CD4-positive, alpha-beta T cell treated with Interleukin-4 for 1 hour (primary cell): ENCODE measurements at regions not wholly inside any gene's neighbourhood (a gene's known extent, or its start where the extent isn't known, plus 50 kb on each side); places are given as distances from the start of the nearest gene placed in this dataset.

Experiments used
- DNase-seq, 2 donors: peaks; one replicate each; pipeline ENCODE4 v3.0.0-alpha.2; 2020 to 2022

DNA sequence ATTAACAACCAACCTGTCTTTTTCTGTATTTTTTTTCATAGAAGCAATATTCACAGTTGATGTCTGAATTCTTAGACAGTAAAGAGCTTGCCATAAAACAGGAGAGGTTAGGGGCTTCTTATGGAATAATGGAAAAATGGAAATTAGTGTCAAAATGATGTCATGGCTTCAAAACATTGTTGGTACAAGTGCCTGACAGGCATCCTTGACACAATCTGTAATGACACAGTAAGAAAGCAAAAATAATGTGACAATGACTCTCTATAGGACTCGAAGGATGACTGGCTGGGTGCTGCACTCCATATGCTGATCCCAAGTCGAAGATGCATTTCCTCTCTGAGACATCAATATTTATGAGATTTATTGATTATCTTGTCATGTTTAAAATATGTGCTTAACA is 205.3 kb upstream of the DACH1 start:
- no peak for DNase-seq

DNA sequence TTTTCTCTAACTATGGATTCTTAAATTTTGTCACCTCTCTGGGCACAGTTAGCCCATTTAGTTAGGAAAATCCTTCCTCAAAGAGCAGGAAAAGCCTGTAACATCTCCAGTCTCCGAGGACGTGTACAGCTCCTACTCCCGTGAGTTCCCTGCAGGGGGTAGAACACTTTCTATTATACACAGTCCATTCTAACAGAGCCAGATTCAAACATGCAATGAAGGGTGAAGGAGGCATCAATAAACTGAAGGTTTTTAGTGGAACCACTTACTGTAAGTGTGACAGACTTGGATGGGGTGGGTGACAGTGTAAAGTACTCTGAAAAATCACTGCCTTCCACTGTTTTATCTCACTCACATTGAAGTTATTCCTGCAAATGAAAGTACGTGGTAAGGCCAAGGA is 204.7 kb upstream of the DACH1 start:
- DNase-seq, result no peak

DNA sequence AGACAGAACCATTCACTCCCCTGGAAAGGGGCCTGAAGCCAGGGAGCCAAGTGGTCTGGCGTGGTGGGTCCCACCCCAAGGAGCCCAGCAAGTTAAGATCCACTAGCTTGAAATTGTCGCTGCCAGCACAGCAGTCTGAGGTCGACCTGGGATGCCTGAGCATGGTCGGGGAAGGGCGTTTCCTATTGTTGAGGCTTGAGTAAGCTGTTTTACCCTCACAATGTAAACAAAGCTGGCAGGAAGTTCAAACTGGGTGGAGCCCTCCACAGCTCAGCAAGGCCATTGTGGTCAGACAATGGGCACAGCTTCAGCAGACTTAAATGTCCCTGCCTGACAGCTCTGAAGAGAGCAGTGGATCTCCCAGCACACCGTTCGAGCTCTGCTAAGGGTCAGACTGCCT is 195.6 kb upstream of the DACH1 start:
- DNase-seq, result no peak

DNA sequence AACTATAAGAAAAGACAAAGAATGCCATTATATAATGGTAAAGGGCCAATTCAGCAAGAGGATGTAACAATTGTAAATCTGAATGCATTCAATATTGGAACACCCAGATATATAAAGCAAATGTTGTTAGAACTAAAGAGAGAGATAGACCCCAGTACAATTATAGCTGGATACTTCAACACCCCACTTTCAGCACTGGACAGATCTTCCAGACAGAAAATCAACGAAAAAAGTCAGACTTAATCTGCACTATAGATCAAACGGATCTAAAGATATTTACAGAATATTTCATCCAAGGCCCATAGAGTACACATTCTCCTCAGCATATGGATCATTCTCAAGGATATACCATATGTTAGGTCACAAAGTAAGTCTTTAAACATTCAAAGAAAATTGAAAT is 194.6 kb upstream of the DACH1 start:
- DNase-seq, result no peak

DNA sequence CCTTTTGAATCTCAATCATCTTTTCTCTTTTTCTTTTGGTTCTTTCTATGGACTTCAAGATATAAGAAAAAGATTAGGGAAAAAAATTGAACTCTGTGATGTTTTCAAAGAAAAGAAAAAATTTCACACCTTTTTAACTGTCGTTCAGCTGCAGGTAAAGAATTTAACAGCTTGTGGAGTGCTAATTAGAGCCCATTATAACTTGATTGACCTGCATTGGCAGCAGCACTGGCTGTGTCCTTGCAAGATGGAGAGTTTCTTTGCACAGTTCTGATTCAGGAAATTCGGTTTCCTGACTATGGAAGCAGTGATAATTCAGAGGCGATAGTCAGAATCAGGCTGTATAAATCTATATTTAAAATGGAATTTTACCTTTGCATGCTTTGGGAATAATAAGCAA is 183.2 kb upstream of the DACH1 start:
- no peak for DNase-seq

DNA sequence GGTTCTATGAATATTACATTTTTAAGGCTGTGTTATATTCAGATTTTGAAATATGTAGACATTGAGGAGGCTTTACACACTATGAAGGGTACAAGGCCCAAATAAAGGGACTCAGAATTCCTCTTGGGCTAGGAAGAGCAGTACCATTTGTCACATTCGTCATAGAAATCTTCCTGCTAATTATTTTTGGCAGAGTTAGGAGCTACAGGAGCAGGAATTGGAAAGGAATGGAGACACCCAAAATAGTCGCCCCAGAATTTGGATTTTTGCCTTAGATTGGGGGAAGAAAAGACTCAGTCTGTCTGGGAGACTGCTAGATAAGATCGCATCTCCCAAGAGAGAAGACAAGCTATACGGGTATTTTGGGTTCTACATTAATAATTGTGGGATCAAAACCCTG is 176.4 kb upstream of the DACH1 start:
- DNase-seq, result no peak

DNA sequence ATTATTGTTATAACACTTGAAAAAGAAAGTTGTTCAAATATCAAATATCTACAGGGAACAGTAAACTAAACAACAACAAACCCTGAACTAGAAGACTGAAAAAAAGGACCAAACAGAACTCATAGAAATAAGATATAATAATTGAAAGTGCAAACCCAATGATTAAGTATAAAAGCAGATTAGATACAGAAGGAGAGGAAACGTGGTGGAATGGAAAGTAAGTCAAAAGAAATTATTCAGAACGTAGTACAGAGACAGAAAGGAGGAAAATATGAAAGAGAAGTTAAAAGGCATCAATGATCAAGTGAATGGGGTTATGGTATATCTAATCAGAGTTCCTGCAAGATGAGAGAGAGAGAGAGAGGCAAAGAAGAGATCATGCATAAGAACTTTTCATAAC is 174.2 kb upstream of the DACH1 start:
- DNase-seq, result no peak

DNA sequence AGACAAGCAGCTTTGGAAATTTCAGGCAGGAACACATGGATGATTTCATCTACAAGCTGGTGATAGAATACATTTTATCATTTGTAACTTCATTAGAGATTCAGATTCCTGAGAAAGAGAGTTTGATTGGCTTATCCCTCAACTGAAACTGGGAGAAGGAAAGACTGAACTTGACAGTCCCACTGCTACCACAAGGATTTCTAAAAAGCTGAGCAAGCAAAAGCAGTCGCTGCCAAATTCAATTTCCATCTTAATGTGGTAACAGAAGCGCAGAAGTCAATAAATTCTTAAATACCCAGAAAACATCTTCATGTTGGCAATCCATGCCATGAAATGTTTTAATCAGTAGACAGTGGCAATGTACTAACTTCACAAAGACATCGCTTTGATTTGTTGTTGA is 172.1 kb upstream of the DACH1 start:
- no peak for DNase-seq

DNA sequence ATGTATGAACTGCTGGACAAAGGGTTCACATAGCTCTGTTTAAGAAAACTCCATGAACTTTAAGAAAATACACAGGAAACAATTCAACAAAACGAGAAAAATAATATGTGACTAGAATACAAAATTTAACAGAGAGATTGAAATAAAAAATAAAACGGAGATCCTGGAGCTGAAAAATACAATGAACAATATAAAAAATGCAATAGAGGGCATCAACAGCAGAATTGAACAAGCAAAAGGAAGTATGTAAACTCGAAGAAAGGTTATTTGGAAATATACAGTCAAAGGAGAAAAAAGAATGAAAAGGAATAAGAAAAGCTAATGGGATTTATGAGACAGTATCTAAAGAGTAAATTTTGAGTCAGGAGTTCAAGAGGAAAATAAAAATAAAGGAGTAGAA is 163.0 kb upstream of the DACH1 start:
- no peak for DNase-seq

DNA sequence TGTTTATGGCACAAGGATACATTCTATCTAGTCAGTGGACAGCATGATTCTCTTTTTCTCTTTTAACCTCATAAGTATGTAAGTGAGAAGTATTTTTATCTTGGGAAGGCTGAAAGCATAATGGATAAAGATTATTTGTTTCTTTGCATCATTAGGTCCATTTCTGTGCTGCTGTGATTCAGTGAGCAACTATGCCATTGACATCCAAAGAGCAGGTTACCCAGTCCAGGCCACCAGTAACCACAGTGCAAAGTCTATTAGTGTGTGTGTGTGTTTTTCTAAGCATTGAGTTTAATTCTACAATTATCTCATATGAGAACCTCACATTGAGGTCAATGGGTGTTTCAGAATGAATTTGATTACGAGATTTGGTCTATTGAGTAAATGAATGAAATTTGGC is 158.8 kb upstream of the DACH1 start:
- DNase-seq, result no peak

DNA sequence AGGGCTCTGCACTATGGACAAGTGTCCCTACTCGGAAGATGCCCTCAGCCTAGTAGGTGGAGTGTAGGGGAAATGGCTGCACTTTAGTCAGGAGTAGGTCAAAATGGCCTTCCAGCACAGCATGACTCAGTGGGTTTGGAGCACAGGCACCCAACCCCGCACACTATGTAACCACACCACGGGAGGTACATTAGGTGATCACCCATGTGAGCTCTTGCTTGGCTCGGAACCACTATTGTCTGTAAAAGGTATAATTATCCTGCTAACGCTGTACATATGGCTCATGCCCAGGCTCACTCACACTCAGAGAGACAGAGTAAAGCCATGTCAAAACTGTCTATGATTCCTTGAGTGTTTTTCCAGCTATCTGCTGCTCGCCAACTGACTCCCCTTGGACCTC is 156.9 kb upstream of the DACH1 start:
- DNase-seq, result no peak

DNA sequence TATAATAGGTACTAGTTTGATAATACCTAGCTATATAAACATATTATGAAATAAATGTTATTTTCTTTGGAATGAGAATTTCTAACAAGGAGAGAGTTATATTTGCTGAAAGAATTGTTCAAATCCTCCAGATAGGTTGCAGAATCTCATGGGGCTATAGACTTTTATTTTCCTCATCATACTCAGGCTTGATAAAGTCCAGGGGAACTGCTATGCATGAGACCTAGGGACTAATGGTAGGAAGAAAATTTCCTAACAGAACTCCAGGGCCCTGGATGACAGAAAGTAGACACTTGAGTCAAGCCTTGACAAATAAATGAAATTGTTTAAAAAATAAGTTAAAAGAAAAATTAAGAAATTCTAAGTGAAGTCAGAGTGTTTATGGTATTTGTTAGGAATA is 138.5 kb upstream of the DACH1 start:
- DNase-seq, result no peak

DNA sequence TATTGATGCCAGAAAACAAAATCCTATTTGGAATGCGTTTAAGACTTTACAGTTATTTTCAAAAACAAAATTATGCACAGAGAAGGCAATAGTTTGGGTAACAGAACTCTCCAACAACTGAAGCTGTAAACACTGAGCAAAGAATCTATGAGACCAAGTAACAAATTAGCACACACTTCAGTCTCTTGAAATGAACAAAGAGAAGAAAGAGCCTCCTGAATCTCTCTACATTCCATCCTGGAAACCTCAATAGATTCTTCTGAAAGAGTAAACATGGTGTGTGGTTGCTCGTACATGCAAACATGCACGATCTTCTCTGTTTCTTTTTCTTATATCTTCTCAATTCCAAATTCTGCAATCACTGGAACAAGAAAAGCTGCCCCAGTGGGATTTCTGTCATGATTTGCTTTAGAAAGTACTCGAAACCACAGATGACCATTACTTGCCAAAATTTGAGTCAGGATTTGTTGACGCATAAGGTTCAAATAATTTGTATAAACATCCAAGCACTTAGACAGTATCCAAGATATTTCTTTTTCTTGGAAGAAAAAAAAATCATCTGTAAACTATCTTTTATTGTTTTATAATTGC is 137.9 kb upstream of the DACH1 start:
- DNase-seq, result no peak

DNA sequence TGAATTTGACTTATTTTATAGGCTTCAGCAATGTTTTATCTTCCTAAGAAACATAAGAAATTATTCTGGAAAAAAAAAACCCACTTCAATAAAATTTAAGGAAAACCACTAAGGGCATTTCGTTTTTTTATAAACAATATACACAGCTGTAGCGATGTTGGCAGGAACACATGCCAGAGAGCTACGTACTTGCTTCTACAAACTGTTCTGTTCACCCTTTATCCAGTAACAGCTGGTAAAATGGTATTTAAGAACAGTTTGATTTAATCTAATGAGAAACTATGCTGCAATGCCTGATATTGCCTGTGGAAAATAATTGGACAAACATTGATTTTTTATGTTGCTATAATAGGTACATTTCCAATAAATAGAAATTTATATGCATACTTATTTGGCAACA is 137.2 kb upstream of the DACH1 start:
- DNase-seq, result no peak

DNA sequence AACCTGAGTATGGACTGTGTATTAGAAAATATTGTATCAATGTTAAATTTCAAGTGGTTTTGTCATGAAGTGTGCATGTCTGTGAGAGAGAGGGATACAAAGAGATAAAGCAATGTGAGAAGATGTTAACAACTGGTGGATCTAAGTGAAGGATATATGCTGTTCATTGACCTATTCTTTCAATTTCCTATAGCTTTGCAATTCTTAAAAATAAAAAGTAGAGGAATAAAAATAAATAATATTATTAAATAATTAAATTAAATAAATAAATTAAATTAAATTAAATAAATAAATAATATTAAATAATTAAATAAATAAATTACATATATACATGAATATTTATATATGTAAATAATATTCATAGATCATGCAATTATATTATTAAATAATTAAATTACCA is 131.2 kb upstream of the DACH1 start:
- DNase-seq, result no peak

DNA sequence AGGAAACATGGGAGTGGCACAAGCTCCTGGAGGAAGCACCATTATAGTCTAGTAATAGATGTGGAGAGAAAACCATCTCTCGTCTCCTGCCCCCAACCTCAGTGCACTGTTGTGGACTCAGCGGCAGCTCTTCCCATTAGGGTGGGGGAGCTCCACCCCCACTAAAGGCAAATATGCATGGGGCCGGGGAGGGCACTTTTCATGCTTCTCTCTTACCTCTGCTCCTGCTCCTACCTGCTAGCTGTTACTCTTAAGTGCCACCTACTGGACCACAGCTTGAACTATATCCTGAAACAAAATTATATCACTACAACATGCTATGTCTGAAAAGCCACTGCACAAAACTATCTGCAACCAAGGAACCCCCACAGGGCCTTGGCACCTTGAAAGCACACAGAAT is 112.6 kb upstream of the DACH1 start:
- no peak for DNase-seq

DNA sequence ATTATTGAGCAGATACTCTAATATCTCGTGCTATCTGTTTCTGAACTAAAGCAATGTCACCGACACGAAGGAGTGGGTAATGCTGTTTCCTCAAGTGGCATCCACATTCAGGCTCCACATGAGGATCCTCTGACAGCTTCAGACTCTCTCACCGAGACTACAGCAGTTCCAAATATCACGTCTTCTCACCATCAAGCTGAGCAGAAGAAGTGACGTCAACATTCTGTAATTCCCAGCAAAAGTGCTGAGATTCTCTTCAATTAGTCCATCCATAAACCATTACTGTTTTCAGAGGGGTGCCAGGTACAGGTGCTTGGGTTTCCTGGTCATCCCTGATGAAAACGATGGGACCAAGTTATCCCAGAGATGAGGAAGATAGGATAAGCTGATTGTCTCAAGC is 110.0 kb upstream of the DACH1 start:
- DNase-seq, result no peak

DNA sequence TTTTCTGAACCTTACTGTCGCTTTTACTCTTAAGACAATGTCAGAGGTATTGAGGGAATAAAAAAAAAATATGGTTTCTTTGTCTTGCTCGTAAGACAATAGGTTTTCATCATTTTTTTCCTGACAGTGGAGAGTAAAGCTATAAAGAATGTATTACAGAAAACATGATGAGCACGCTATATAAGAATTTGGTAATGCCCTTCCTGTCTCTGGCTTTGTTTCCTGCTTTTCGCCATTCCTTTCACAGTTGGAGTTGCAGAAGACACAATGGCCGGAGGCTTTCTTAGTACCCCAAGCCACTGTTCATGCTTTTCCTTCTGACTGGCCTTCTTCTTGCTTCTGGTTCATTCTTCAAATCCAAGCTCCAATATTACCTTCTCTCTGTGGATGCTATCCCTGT is 101.0 kb upstream of the DACH1 start:
- DNase-seq, result no peak

DNA sequence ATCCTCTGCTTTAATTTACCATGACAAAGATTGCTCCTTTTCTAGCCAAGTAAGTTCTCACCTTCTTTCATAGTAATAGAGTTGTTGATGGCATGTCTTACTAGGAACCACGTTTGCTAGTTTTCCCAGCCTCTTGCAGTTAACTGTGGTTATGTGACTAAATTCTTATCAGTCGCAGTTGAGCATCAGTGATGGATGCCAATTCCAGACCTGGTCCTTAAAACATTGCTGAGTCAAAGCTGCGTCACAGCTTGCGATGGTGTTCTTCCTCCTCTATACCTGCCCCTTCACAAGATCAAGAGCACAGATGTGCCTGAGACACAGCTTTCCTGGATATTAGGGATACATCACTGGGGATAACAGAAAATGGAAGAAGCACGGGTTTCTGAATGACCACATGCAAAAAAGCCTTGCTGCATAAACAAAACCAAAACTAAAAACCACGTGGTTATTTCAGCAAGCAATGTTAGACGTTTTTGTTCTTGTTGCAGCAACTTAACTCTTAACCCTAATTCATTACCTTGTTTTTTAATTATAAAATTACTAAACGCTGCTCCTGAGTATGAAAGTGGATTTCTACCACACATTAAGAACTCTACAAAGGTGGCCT is 97.6 kb upstream of the DACH1 start:
- no peak for DNase-seq

DNA sequence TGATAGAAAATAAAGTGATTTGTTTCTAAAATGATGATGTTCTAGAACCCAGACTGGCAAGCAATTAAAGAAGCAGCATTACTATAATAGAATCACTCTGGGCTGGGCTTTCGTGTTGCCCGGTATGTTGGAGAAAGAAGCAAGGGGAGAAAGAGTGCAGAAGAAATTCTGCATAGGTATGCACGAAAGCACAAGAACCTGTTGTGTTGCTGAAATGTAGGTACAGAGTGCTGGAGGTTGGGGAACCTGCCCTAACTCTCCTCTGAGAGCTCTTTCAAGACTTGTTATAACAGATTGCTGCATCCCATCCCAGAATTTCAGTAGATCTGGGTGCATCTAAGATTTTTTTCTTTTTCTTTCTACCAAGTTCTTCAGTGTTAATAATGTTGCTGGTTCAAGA is 95.7 kb upstream of the DACH1 start:
- DNase-seq, result no peak

DNA sequence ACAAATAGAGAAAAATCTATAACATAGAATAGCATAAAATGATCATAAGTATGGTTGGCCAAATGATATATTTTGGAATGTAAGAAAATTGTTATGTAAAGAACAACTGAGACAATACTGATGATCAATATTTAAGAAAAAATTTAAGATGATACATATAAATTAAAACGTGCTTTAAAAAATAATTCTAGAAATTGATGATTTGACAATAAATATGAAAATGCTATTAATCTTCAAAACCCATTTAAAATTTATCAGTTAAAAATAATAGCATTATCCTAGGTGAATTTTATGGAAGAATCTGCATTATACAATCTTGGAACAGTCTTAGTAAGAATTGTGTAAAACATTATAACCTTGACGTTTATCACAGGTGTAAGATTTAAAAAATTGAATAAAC is 95.1 kb upstream of the DACH1 start:
- no peak for DNase-seq

DNA sequence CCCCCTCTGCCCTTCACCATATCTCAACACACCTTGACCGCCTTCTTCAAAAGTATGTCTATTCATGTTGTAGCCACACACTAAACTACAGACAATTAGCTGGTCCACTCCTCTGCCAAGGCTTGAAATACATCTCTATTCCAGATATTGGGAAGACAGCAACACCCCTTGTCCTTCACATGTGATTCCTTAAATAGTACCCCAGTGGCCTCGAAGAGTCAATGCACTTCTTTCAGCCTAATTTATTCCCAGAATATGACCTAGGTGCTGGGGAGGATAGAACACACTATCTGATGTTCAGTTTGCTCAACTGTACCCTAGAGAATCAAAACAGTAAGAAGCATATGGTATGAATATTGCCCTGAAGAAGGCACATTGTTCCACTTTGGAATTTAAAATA is 82.4 kb upstream of the DACH1 start:
- DNase-seq, result no peak

DNA sequence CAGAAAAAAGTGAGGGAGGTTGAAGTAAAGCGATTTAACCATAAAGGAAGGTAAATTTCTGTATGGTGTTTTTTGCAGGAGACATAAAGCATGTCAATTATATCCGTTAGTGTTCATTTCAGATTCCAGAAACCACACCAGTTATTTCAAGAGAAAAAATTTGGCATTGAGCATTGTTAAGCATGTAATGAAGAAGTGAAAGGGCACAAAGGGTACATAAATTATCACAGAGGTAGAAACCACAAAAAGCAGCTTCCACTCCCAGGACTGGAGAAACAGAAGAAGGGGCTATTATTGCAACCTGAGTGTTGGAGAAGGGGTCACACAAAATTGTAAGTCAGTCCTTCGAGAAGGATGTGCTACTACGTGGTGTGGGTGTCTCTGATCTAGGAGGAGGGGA is 72.2 kb upstream of the DACH1 start:
- no peak for DNase-seq

DNA sequence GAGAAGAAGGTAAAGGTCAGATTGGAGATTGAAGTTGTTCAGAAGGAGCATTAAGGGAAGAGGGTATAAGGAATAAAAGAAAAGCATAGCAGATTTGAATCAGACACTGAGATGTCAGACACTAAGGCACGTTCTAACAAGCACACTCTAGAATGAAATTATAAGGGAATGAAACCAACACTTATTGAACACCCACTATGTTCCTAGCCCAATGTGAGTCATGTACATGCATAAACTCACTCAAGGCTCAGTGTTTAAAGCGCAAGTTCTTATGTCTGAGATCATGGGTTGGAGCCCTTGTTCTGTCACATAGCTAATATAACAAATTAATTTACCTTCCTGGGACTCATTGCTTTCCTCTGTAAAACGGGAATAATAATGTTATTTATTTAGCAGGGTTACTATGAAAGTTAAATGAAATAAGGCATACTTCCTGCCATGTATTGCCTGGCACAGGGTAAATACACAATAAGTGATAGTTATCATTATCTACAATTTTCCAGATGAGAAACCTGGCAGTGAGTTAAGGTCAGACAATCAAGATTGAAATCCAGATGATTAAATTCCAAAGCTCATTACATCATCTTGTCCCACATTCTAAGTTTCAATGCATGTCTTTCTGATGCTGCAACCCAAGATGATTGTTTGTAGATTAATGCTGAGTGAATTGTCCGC is 68.3 kb upstream of the DACH1 start:
- DNase-seq, result no peak

DNA sequence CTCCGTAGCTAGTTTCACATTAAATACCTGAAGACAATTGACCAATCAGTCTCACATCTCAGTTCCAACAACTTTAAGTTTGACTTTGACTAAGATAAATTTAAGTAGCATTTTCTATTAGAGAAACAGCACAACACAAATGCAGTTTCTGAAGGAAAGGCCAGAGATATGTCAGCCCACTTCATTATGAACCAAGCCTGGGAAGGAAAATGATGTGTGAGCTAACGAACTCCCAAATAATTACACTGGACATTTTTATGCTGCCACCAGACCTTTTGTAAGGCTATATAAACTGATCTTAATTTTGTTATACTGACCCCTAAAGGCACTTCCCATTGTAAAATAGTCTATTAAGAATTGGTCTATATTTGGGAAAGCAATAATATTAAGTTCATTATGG is 57.9 kb upstream of the DACH1 start:
- no peak for DNase-seq
